ENCODE measurements at regions not wholly inside any gene's neighbourhood (a gene's known extent, or its start where the extent isn't known, plus 50 kb on each side); places are given as distances from the start of the nearest gene placed in this dataset.

DNA sequence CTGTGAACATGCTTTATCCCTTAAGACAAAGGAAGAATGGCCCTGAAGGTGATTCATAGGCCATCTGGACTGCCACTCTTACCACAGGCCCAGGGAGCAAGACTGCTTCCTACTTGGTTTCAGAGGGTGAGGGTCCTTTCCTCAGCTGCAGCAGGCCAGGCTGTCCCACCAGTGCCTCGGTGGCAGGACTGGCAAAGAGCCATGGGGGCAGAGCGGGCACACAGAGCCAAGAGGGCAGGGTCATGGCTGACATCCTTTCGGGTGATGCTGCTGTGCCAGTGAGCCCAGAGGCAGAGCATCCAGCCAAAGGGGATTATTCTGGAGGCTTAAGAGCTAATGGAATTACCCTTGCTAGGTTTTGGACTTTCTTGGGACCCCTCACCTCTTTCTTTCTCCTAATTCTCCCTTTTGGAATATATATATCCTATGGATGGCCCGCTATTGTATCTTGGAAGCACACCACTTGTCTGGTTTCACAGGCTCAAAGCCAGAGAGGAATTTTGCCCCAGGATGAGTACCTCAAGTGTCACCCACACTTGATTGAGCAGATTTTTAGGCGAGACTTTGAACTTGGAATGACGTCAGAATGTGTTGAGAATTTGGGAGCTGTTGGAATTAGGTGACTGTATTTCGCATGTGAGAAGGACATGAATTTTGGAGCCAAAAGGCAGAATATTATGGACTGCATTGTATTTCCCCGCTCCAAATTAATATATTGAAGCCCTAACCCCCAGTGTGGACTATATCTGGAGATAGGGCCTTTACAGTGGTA lies 180.6 kb downstream of the BARX1 start:
- Histone ChIP-seq H3K4me1 (ENCODE audit: insufficient read depth, low read length) (no peaks in the 10 kb centered on the region), H2AFZ (ENCODE audit: low read depth, low read length) (no peak overlapping the region), H3K36me3 (ENCODE audit: insufficient read depth, low read length) (no peaks in the 10 kb centered on the region), H3K4me2 (ENCODE audit: insufficient read depth, low read length) (no peak overlapping the region), H3K27ac (ENCODE audit: low read length) (no peak overlapping the region), H3K27me3 (ENCODE audit: insufficient read depth, low read length, poor library complexity) (no peaks in the 10 kb centered on the region), H4K20me1 (ENCODE audit: insufficient read depth, low read length) (no peaks in the 10 kb centered on the region), H3K9ac (ENCODE audit: low read depth, low read length) (no peak overlapping the region), H3K4me3 (ENCODE audit: low read depth in 1 of 2, low read length in 2 of 2) (no peak overlapping the region), H3K9me3 (ENCODE audit: insufficient read depth, low read length, severe bottlenecking) (no peaks in the 10 kb centered on the region), H3K79me2 (ENCODE audit: insufficient read depth, low read length) (no peaks in the 10 kb centered on the region)
- DNase-seq (no peak), ATAC-seq (ENCODE audit: insufficient read depth, low read depth) (no peak)
- TF ChIP-seq CTCF (IDR thresholded peaks at IDR 0.05; ENCODE audit: borderline replicate concordance, extremely low read depth, low read length, poor library complexity, severe bottlenecking) (no peak), EZH2 (IDR thresholded peaks at IDR 0.05; ENCODE audit: borderline replicate concordance, low read depth, low read length, severe bottlenecking) (no peak)

DNA sequence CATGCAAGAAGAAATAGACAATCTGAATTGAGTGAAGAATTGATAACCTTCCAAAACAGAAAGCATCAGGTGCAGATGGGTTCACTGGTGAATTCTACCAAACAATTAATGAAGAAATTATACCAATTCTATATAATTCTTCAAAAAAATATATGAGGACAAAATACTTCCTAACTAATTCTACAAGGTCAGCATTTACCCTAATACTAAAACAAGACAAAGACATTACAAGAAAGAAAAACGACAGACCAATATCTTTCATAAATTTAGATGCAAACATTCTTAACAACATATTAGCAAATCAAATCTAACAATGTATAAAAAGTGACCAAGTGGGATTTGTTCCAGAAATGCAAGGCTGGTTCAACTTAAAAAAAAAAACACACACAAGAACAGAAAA lies 183.9 kb downstream of the BARX1 start:
- ATAC-seq (ENCODE audit: insufficient read depth, low read depth), result no peak

GRCh38 chr9:93761822-93762221 lies 185.4 kb downstream of the PHF2 start:
- DNase-seq, result no peak
- TF ChIP-seq EZH2 (IDR thresholded peaks at IDR 0.05; ENCODE audit: borderline replicate concordance, low read depth, low read length, severe bottlenecking) (no peak), CTCF (IDR thresholded peaks at IDR 0.05; ENCODE audit: borderline replicate concordance, extremely low read depth, low read length, poor library complexity, severe bottlenecking) (no peak)
- no peak overlapping the region for H3K9ac ChIP-seq (ENCODE audit: low read depth, low read length)
- no peak overlapping the region for H3K4me2 ChIP-seq (ENCODE audit: insufficient read depth, low read length)
- H3K27me3 ChIP-seq (ENCODE audit: insufficient read depth, low read length, poor library complexity), result no peaks in the 10 kb centered on the region
- no peak for ATAC-seq (ENCODE audit: insufficient read depth, low read depth)
- no peak overlapping the region for H3K27ac ChIP-seq (ENCODE audit: low read length)
- H3K79me2 ChIP-seq (ENCODE audit: insufficient read depth, low read length), result no peaks in the 10 kb centered on the region
- H3K4me1 ChIP-seq (ENCODE audit: insufficient read depth, low read length), result no peaks in the 10 kb centered on the region
- peaks cover 3% of the 10 kb centered on the region for H3K9me3 ChIP-seq (ENCODE audit: insufficient read depth, low read length, severe bottlenecking)
- H3K4me3 ChIP-seq (ENCODE audit: low read depth in 1 of 2, low read length in 2 of 2), result no peak overlapping the region
- no peak overlapping the region for H2AFZ ChIP-seq (ENCODE audit: low read depth, low read length)
- no peaks in the 10 kb centered on the region for H4K20me1 ChIP-seq (ENCODE audit: insufficient read depth, low read length)
- no peaks in the 10 kb centered on the region for H3K36me3 ChIP-seq (ENCODE audit: insufficient read depth, low read length)

More for the DNA sequence above, 183.9 kb downstream of the BARX1 start:
- Histone ChIP-seq H3K4me1 (ENCODE audit: insufficient read depth, low read length) (no peaks in the 10 kb centered on the region), H3K4me3 (ENCODE audit: low read depth in 1 of 2, low read length in 2 of 2) (no peak overlapping the region), H3K4me2 (ENCODE audit: insufficient read depth, low read length) (no peak overlapping the region), H3K9ac (ENCODE audit: low read depth, low read length) (no peak overlapping the region), H4K20me1 (ENCODE audit: insufficient read depth, low read length) (no peaks in the 10 kb centered on the region), H3K9me3 (ENCODE audit: insufficient read depth, low read length, severe bottlenecking) (no peaks in the 10 kb centered on the region), H2AFZ (ENCODE audit: low read depth, low read length) (no peak overlapping the region), H3K27ac (ENCODE audit: low read length) (no peak overlapping the region), H3K79me2 (ENCODE audit: insufficient read depth, low read length) (no peaks in the 10 kb centered on the region), H3K36me3 (ENCODE audit: insufficient read depth, low read length) (no peaks in the 10 kb centered on the region), H3K27me3 (ENCODE audit: insufficient read depth, low read length, poor library complexity) (no peaks in the 10 kb centered on the region)
- TF ChIP-seq EZH2 (IDR thresholded peaks at IDR 0.05; ENCODE audit: borderline replicate concordance, low read depth, low read length, severe bottlenecking) (no peak), CTCF (IDR thresholded peaks at IDR 0.05; ENCODE audit: borderline replicate concordance, extremely low read depth, low read length, poor library complexity, severe bottlenecking) (no peak)
- no peak for DNase-seq

Data from DND-41 (cell line).